ENCODE measurements at regions not wholly inside any gene's neighbourhood (a gene's known extent, or its start where the extent isn't known, plus 50 kb on each side); places are given as distances from the start of the nearest gene placed in this dataset.
"Not testable (repeated sequence)": the region's sequence is repeated elsewhere in the genome, so short reads cannot be mapped to it uniquely, and the experiment has no call there.

- Histone ChIP-seq H3K4me3 (ENCODE audit: low read length) (no peak overlapping the region), H3K27me3 (ENCODE audit: insufficient read depth, low read length, poor library complexity, severe bottlenecking) (no peaks in the 10 kb centered on the region), H3K36me3 (ENCODE audit: insufficient read depth, low read length) (no peaks in the 10 kb centered on the region), H3K9me3 (ENCODE audit: low read length) (no peaks in the 10 kb centered on the region), H3K4me1 (ENCODE audit: insufficient read depth, low read length) (no peaks in the 10 kb centered on the region), H3K27ac (ENCODE audit: low read depth, low read length) (no peak overlapping the region)
- H3K27me3 Mint-ChIP-seq, result peaks cover 15 to 23% of the 10 kb centered on the region in 2 donors
- CTCF ChIA-PET, result interaction anchor here (1.1 kb wide), 1 partner anchor 11 kb away, joined by 3 read pairs; no protein-coding TSS in a partner anchor
- peaks cover 2 to 12% (median 5%) of the 10 kb centered on the region in 5 donors for H3K9me3 Mint-ChIP-seq
- no peak overlapping the region for H3K27ac Mint-ChIP-seq
- H3K36me3 Mint-ChIP-seq, result no peaks in the 10 kb centered on the region
- POLR2A ChIA-PET, result no interaction called here
- peaks cover 2 to 7% (median 5%) of the 10 kb centered on the region in 3 donors for H3K4me1 Mint-ChIP-seq
- no peak overlapping the region for H3K4me3 Mint-ChIP-seq
- no peak for DNase-seq
These were observed 138.9 kb upstream of the ERG start for GRCh38 chr21:38637161-38637560.

GRCh38 chr21:38639571-38640354 lies 141.5 kb upstream of the ERG start:
- peaks cover 15 to 25% of the 10 kb centered on the region in 2 donors for H3K27me3 Mint-ChIP-seq
- ChIA-PET CTCF (no interaction called here), POLR2A (no interaction called here)
- no peaks in the 10 kb centered on the region for H3K36me3 Mint-ChIP-seq
- no peaks in the 10 kb centered on the region for H3K4me1 ChIP-seq (ENCODE audit: insufficient read depth, low read length)
- no peak overlapping the region for H3K27ac ChIP-seq (ENCODE audit: low read depth, low read length)
- H3K4me3 Mint-ChIP-seq, result no peak overlapping the region
- peaks cover 2 to 8% (median 5%) of the 10 kb centered on the region in 5 donors for H3K9me3 Mint-ChIP-seq
- H3K27me3 ChIP-seq (ENCODE audit: insufficient read depth, low read length, poor library complexity, severe bottlenecking), result no peaks in the 10 kb centered on the region
- no peaks in the 10 kb centered on the region for H3K9me3 ChIP-seq (ENCODE audit: low read length)
- peaks cover 2 to 7% (median 5%) of the 10 kb centered on the region in 3 donors for H3K4me1 Mint-ChIP-seq
- no peak for DNase-seq
- no peak overlapping the region for H3K4me3 ChIP-seq (ENCODE audit: low read length)
- no peak overlapping the region for H3K27ac Mint-ChIP-seq
- no peaks in the 10 kb centered on the region for H3K36me3 ChIP-seq (ENCODE audit: insufficient read depth, low read length)

- H3K36me3 Mint-ChIP-seq; POLR2A ChIA-PET; H3K36me3 ChIP-seq (ENCODE audit: insufficient read depth, low read length); H3K4me3 Mint-ChIP-seq; H3K4me3 ChIP-seq (ENCODE audit: low read length); CTCF ChIA-PET; DNase-seq; H3K27ac Mint-ChIP-seq; H3K9me3 ChIP-seq (ENCODE audit: low read length); H3K4me1 ChIP-seq (ENCODE audit: insufficient read depth, low read length); H3K9me3 Mint-ChIP-seq; H3K27ac ChIP-seq (ENCODE audit: low read depth, low read length); H3K27me3 ChIP-seq (ENCODE audit: insufficient read depth, low read length, poor library complexity, severe bottlenecking); H3K4me1 Mint-ChIP-seq: not testable (repeated sequence)
- H3K27me3 Mint-ChIP-seq, result peaks cover 13 to 27% of the 10 kb centered on the region in 2 donors
These were observed 142.1 kb upstream of the ERG start for GRCh38 chr21:38640355-38640742.

- Histone ChIP-seq H3K27me3 (ENCODE audit: insufficient read depth, low read length, poor library complexity, severe bottlenecking) (no peaks in the 10 kb centered on the region), H3K27ac (ENCODE audit: low read depth, low read length) (no peak overlapping the region), H3K4me1 (ENCODE audit: insufficient read depth, low read length) (no peaks in the 10 kb centered on the region), H3K36me3 (ENCODE audit: insufficient read depth, low read length) (no peaks in the 10 kb centered on the region), H3K4me3 (ENCODE audit: low read length) (no peak overlapping the region), H3K9me3 (ENCODE audit: low read length) (no peaks in the 10 kb centered on the region)
- Mint-ChIP-seq H3K4me1 (peaks cover 2 to 5% (median 4%) of the 10 kb centered on the region in 3 donors), H3K27ac (no peak overlapping the region), H3K27me3 (peaks cover 10 to 35% of the 10 kb centered on the region in 2 donors), H3K36me3 (no peaks in the 10 kb centered on the region), H3K9me3 (peaks cover 0 to 6% (median 4%) of the 10 kb centered on the region in 5 donors), H3K4me3 (no peak overlapping the region)
- POLR2A ChIA-PET, result no interaction called here
- DNase-seq, result no peak
- CTCF ChIA-PET, result no interaction called here
These were observed 145.2 kb upstream of the ERG start for GRCh38 chr21:38643404-38644023.

DNA sequence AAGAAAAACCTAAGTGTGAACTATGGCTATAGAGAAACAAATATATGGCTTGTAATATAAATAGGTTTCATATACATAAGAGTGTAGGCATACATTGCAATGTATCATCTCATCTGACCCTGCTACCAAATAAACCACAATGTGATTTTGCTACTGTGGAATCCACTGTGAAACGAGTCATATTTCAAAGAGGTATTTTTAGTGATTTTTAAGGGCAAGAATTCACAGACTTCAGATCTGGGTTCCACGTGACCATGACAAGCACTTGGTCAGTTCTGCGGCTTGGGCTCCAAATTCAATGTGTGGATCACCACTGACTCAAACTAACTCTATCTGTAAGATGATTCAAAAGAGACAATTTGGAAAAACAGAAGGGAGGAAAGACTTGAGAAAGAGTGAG lies 147.0 kb upstream of the ERG start:
- Histone ChIP-seq H3K9me3 (ENCODE audit: low read length) (no peaks in the 10 kb centered on the region), H3K4me3 (ENCODE audit: low read length) (no peak overlapping the region), H3K4me1 (ENCODE audit: insufficient read depth, low read length) (no peaks in the 10 kb centered on the region), H3K36me3 (ENCODE audit: insufficient read depth, low read length) (no peaks in the 10 kb centered on the region), H3K27me3 (ENCODE audit: insufficient read depth, low read length, poor library complexity, severe bottlenecking) (no peaks in the 10 kb centered on the region), H3K27ac (ENCODE audit: low read depth, low read length) (no peak overlapping the region)
- no peak for DNase-seq
- Mint-ChIP-seq H3K4me1 (no peaks in the 10 kb centered on the region), H3K36me3 (no peaks in the 10 kb centered on the region), H3K27me3 (peaks cover 3 to 33% of the 10 kb centered on the region in 2 donors), H3K9me3 (peaks cover 0 to 5% (median 0%) of the 10 kb centered on the region in 5 donors), H3K27ac (no peak overlapping the region), H3K4me3 (no peak overlapping the region)
- CTCF ChIA-PET, result no interaction called here
- POLR2A ChIA-PET, result no interaction called here

DNA sequence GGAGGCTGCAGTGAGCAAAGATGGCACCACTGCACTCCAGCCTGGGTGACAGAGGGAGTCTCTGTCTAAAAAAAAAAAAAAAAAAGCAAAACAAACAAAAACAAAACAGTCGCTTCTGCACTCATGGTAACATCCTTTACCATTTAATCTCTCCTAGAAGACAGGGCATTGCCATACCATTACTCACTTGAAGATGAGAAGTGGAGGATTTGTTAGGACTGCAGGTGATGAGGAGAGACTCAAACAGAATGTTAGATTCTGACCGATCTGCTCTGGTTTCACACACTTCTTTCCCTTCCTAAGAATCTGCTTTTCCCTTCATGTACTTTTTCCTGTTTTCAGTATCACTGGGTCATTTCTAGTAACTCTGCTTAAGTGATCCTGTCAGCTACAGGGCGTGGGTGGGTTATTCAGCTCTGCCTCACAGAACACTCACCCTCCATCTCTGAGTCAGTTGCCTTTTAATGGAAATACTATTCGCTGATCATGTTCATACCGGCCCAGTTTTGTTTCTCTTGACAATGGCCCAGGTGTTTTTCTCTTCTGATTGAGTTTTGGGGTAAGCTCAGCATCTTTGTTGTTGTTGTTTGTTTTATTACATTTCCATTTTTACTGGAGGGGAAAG lies 148.0 kb upstream of the ERG start:
- POLR2A ChIA-PET, result no interaction called here
- no peaks in the 10 kb centered on the region for H3K4me1 Mint-ChIP-seq
- no peak for DNase-seq
- CTCF ChIA-PET, result no interaction called here
- no peaks in the 10 kb centered on the region for H3K27me3 ChIP-seq (ENCODE audit: insufficient read depth, low read length, poor library complexity, severe bottlenecking)
- no peak overlapping the region for H3K27ac Mint-ChIP-seq
- no peaks in the 10 kb centered on the region for H3K9me3 ChIP-seq (ENCODE audit: low read length)
- no peak overlapping the region for H3K27ac ChIP-seq (ENCODE audit: low read depth, low read length)
- peaks cover 0 to 2% (median 0%) of the 10 kb centered on the region in 5 donors for H3K9me3 Mint-ChIP-seq
- H3K27me3 Mint-ChIP-seq, result peaks cover 0 to 28% of the 10 kb centered on the region in 2 donors
- no peak overlapping the region for H3K4me3 ChIP-seq (ENCODE audit: low read length)
- H3K36me3 ChIP-seq (ENCODE audit: insufficient read depth, low read length), result no peaks in the 10 kb centered on the region
- H3K36me3 Mint-ChIP-seq, result no peaks in the 10 kb centered on the region
- no peak overlapping the region for H3K4me3 Mint-ChIP-seq
- H3K4me1 ChIP-seq (ENCODE audit: insufficient read depth, low read length), result no peaks in the 10 kb centered on the region

DNA sequence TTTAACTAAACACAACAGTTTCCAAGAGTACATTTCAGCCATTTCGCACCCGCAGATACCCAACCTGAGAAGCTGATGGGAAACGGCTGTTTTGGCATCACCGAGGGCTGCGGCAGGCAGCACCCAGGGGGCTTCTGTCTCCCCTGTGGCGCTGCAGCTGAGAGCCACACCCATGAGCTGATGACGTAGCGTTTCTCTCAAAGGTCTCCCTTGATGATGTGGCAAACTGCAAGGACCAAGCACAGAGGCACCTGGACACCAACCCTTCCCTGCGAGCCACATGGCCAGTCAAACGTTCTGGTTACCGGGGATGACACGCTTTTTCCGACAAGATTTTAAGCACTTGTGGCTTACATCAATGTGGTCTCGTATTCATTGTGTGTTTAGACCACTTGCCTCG lies 150.8 kb upstream of the ERG start:
- H3K27ac Mint-ChIP-seq, result no peak overlapping the region
- H3K27ac ChIP-seq (ENCODE audit: low read depth, low read length), result no peak overlapping the region
- no peaks in the 10 kb centered on the region for H3K4me1 Mint-ChIP-seq
- no peaks in the 10 kb centered on the region for H3K36me3 Mint-ChIP-seq
- peaks cover 2 to 26% of the 10 kb centered on the region in 2 donors for H3K27me3 Mint-ChIP-seq
- H3K27me3 ChIP-seq (ENCODE audit: insufficient read depth, low read length, poor library complexity, severe bottlenecking), result no peaks in the 10 kb centered on the region
- H3K36me3 ChIP-seq (ENCODE audit: insufficient read depth, low read length), result no peaks in the 10 kb centered on the region
- no peaks in the 10 kb centered on the region for H3K4me1 ChIP-seq (ENCODE audit: insufficient read depth, low read length)
- POLR2A ChIA-PET, result no interaction called here
- CTCF ChIA-PET, result no interaction called here
- H3K9me3 Mint-ChIP-seq, result no peaks in the 10 kb centered on the region
- no peak overlapping the region for H3K4me3 ChIP-seq (ENCODE audit: low read length)
- H3K9me3 ChIP-seq (ENCODE audit: low read length), result no peaks in the 10 kb centered on the region
- no peak for DNase-seq
- no peak overlapping the region for H3K4me3 Mint-ChIP-seq

GRCh38 chr21:38651570-38651969 lies 153.3 kb upstream of the ERG start:
- Histone ChIP-seq H3K36me3 (ENCODE audit: insufficient read depth, low read length) (no peaks in the 10 kb centered on the region), H3K4me1 (ENCODE audit: insufficient read depth, low read length) (no peaks in the 10 kb centered on the region), H3K9me3 (ENCODE audit: low read length) (no peaks in the 10 kb centered on the region), H3K27ac (ENCODE audit: low read depth, low read length) (no peak overlapping the region), H3K27me3 (ENCODE audit: insufficient read depth, low read length, poor library complexity, severe bottlenecking) (no peaks in the 10 kb centered on the region), H3K4me3 (ENCODE audit: low read length) (no peak overlapping the region)
- CTCF ChIA-PET, result no interaction called here
- no peak overlapping the region for H3K27ac Mint-ChIP-seq
- POLR2A ChIA-PET, result no interaction called here
- no peak for DNase-seq
- no peaks in the 10 kb centered on the region for H3K4me1 Mint-ChIP-seq
- no peak overlapping the region for H3K4me3 Mint-ChIP-seq
- no peaks in the 10 kb centered on the region for H3K9me3 Mint-ChIP-seq
- no peaks in the 10 kb centered on the region for H3K36me3 Mint-ChIP-seq
- H3K27me3 Mint-ChIP-seq, result peaks cover 7 to 22% of the 10 kb centered on the region in 2 donors
